IPS-NIHi7 (cell line): ENCODE measurements at regions not wholly inside any gene's neighbourhood (a gene's known extent, or its start where the extent isn't known, plus 50 kb on each side); places are given as distances from the start of the nearest gene placed in this dataset.
A peak's percentile ranks its signal among the peaks of the same experiment; 100 is the strongest.

Experiments
- DNase-seq: peaks from one replicate; pipeline ENCODE4 v3.0.0; 2012; ENCODE audit warnings: mixed read lengths; ENCODE audit errors: extremely low spot score

DNA sequence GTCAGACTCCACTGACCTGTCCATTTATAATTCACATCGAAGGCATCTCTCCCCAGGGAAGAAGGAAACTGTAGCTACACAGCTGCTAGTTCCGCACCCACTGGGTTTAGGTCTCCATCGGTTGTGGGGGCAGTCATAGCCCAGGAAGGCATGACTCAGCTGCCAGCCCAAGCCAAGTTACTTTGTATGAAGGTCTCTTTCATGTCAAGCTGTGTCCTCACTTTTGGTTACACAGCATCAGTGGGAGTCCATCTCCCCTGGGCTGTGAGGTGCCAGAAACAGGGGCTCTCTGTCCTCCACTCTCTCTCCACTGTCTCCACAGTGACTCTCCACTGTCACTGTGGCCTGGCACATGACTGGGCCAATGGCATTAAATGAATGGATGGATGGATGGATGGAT, 585.2 kb downstream of the BRD1 start:
- no peak for DNase-seq

DNA sequence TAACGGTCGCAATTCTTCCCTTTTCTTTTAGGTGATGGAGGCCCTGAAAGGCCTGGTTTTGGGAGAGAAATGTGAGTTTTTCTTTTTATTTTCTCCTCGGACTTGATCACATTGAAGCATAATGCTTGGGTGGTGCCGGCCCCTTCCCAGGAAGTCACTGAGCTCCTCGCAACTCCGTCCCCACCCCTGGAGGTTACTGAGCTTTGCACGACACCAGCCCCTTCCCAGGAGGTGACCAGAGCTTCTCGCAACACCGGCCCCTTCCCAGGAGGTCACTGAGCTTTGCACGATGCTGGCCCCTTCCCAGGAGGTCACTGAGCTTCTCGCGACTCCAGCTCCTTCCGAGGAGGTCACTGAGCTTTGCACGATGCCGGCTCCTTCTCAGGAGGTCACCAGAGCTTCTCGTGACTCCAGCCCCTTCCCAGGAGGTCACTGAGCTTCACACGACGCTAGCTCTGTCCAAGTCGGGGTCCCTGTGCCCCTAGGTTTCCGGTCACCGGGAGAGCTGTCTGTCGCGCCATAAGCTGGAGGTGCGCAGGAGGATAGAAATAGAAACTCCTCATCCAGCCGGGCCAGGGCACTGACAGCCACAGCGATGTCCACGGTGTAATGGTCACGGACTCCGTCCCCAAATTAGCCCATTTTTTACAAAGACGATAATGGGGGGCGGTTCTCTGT, 586.4 kb downstream of the BRD1 start:
- no peak for DNase-seq

DNA sequence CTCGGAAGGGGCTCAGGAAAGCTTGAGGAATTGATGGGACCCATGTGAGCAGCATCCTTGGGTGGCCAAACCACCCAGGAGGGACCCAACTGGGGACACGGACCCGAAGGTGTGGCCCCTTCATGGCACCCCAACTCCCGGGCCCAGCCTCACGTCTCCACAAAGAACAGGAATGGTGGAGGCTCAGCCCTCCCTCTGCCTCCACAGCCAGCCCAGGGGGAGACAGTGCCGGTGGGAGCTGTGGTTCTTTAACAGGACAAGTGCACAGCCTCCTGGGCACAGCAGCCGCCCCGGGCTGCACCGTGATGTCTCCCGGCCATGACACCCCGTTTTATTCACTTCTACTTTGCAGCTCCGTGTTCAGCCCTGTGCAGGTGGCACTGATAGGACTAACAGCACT, 587.2 kb downstream of the BRD1 start:
- DNase-seq: no peak

DNA sequence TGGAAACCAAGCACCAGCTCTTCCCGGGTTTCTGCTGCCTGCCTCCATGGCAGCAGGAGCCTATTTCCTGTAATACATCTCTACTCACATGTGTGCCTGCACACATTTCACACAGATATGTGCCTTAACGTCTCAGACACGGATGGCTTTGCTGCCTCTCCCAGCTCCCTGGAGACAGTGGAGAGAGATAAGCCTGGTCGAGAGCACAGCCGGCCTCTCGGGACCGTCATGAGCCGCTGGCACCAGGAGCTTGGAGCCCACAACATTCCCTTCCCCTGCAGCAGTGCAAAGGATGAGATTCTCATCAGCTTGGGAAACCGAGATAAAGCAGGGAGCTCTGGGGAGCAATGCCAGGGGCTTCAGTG, 587.7 kb downstream of the BRD1 start:
- DNase-seq: no peak

DNA sequence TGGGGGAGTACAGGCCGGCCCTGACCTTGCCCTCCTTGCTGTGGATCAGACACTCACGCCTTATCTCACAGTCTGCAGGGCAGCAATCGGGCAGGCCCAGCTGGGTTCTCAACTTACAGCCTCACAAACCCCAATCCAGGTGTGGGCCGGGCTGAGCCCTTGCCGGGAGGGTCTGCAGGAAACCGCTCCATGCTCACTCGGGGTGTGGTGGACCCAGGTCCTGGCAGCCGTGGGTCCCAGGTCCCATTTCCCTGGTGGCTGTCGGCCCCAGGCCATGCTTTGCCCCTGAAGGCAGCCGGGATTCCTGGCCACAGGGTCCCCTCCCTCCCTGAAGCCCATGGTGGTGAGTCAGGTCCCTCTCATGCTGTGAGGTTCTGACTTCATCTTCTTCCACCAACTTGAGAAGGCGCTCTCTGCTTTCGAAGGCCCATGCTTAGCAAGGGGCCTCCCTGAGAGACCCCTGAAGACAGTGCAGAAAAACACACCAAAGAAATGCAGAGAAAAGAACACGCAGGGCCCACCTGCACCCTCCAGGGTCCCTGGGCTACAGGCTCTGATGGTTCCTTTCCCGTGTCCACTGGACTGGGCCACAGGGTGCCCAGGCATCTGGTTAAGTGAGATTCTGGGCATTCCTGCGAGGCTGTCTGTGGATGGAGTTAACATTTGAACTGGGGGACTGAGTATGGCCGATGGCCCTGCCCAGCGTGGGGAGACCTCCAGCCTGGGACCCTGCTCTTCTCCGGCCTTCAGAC, 588.2 kb downstream of the BRD1 start:
- no peak for DNase-seq

DNA sequence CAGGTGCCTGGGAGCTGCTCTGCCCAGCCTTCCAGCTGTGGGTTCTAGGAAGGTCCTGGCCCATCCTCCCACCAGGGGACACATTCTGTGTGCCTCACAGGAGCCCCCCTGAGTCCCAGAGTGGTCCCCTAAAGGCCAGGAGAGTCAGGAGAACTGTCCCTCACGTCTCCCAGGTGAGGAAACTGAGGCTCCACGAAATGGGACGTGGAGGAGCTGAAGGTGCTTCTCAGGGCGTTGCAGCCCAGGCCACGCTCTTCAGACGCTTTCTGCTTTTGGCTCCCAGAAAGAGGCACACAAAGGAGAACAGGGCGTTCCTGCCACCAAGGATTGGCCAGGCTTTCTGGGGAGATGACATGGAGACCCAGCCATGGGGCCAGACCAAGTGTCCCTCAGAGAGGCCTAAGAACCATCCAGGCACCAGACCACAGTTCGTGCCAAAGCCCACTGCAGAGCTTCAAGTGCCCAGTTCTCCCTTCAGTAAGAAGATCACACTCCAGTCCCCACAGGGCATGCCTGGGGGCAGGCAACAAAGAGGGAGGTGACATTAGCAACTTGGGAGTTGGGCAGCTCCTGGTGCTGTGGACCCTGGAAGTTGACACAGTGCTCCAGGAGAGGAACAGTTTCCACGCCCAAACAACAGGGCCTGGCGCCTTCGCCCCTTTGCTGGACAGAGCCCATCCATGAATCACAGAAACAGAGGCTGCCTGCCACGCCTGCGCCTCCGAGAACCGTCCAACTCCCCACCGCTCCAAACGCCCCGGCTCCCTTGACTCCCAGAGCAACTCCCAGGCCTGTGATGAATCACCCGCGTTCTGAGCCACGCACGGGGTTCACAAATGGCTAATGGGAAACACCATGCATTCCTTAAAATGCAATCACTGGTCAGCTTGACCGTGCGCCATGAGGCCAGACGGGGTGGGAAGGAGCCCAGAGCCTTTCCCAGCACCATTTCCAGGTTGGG, 589.2 kb downstream of the BRD1 start:
- DNase-seq: no peak

DNA sequence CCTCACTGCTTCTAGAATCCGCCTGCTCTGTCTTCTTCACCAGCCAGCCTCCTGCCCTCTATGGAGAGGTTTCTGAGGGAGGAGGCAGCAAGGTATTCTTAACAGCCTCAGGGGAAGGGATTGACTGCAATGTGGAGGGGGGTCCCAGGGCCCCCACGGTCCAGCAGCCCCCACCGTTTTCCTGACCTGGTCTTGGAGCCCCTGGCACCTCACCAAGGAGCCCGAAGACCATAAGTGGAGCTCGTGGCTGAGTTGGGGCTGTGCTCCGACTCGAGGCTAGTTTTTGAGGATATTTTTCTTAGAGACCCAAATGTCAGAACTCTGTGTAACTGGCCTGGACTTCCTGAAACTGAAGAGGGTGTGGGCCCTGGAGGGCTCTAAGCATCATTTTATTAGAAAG, 590.0 kb downstream of the BRD1 start:
- DNase-seq: no peak

DNA sequence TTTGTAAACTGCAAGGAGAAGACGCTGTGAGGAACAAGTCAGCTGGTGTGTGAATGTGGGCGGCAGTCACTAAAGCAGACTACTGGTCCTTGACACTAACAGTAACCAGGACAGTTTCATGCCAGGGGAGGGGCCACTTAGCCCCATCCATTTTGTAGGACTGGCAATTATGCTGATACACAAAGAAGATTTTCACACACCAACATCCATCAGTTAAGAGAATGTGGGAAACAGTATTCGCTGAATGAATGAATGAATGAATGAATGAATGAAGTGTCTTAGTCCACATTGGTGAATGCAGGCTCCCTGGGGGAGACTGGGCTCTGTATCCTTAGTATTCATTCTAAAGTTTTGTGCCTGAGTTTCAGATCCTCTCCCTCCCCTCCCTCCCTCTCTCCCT, 590.4 kb downstream of the BRD1 start:
- DNase-seq: no peak

DNA sequence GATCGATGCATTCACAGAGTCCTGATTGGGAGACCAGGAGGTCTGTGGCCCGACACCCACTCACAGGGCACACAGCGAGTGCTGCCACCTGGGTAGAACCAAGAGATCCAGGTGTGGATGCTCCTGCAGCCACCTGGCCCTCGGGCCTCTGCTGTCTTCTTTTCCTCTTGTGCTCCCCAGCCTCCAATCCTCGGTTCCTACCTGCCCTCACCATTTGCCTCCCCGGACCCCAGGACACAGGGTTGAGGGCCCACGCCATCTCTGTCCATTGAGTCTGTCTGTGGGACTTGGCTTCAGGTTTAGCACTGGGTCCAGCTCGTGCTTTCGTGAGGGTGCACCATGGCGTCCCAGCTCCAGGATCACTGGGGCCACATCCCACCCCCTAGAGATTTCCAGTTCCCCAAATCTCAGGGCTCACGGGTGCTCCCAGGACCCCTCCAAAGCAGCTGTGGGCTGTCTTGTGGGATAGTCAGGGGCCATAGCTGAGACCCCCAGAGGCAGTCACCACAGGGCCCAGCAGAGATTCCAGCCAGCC, 591.1 kb downstream of the BRD1 start:
- DNase-seq: no peak

DNA sequence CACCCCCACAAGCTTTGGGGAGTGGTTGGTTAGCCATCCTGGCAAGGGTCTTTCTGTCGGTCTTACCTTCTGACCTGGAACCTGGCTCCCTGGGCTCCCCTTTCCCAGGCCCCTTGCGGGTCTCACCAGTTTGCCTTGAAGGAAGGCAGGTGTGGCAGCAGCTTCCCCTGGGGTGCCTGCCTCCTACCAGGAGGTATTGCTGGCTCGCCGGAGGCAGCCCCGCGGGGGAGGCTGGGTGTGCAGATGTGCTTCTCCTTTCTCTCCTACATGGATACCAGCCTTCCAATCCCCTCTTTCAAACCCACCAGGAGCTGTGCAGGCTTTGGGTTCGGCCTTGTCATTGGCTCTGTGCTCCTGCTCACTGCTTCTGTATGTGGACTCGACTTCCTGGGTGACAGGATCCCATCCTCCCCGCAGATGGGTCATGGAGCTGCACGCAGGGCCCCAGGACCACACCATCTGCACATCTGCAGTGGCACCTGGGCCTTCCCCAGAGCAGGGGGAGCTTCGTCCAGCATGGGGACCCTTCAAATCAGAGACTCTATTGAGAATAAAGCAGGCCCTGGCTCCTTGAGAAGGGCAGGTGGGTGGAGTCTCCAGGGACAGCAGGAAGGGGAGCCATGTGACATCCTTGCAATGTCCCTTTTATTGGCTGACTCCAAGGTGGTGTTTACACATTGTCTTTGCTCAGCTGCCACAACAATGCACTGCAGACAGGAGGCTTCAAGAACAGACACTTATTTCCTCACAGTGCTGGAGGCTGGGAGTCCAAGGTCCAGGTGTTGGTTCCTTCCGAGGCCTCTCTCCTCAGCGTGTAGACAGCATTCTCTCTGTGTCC, 592.0 kb downstream of the BRD1 start:
- peak; percentile 49 for DNase-seq

DNA sequence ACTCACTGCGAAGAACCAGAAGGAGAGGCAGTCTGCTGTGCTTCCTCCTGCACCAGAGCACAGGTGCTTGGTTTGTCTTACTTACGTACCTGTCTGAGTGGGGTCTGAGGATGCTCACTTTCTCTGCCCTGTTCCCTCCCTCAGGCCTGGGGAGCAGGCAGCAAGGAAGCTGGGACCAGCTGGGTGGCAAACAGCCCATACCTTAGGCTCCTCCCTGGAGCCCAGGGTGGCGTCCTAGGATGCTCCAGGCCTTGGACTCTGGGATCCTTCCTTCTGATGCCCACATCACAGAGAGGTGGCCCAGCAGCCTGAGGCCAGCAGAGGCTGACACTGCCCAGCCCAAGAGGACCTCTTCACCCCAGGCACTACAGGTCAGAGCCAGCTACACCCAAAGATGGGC, 593.2 kb downstream of the BRD1 start:
- DNase-seq: no peak

DNA sequence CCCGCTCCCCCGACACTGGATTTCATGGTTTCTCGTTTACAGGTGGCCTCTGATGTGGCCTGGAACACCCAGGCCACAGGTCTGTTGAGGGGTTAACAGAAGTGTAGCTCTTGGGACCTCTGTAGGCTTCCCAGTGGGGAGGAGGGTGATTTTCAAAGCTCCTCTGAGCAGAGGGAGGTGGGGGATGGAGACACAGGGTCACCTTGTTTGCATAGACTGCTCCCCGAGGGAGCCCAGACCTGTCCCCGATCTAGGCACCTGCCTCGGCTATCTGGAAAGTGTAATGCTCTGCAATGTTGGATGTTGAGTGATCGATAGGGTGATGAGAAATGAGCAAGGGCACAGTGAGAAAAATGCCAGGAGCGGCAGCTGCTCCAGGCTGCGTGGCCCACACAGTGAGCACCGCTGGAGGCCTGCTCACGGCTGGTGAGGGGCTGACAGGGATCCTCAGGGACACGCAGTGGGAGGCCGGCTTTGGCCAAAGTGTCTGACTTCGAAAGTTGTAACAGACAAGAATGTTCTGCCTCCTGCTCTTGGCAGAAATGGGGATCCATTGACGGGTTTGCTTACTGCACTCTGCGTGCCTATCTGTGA, 594.1 kb downstream of the BRD1 start:
- no peak for DNase-seq

DNA sequence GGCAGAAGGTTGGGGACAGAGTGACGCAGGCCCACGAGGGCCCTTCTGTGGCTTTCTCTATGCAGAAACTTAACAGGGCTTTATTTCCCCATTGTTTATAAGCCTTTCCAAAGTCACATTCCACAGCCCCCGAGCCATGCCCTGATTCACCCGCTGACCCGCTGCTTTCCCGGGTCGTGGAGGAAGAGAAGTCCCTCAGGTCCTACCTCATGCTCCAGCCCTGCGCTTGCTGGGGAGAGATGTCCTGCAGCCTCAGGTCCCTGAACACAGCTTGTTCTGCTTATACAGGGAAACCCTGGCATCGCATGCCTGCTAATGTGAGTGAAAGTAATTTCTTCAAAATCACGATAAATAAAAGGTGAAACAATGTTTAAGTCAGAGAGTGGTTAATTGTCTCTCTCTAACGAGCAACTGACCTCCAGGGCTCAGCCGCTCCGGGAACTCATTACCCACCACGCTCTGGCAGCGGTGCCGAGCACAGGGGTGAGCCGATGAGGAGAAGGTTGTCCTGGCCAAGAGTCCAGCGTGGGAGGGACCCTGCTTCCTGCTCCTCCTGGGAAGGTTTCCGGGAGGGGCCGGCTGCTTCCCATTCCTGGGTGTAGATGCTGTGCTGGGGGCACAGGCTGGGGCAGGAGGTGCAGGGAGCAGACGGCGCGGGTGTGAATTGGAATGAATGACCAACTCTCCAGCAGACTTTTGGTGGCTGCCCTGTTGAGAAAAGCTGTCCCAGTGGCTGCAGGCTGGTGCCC, 595.2 kb downstream of the BRD1 start:
- no peak for DNase-seq

DNA sequence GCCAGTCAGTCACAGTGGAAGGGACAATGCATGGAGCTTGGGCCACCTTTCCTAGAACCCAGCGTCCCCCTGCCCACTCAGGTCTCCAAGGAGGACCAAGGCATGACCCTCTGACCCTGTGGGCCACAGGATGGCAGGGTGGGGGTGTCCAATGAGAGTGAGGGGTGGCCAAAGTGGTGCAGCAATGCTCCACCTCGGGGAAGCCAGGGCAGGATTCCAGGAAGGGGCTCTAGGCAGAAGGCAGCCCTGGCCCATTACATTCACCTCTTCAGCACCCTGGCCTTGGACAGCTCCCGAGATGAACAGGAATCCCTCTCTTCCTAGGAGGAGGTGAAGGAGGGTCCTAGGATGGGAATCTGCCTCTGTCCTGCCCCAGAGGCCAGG, 597.5 kb downstream of the BRD1 start:
- DNase-seq: peak; percentile 82

DNA sequence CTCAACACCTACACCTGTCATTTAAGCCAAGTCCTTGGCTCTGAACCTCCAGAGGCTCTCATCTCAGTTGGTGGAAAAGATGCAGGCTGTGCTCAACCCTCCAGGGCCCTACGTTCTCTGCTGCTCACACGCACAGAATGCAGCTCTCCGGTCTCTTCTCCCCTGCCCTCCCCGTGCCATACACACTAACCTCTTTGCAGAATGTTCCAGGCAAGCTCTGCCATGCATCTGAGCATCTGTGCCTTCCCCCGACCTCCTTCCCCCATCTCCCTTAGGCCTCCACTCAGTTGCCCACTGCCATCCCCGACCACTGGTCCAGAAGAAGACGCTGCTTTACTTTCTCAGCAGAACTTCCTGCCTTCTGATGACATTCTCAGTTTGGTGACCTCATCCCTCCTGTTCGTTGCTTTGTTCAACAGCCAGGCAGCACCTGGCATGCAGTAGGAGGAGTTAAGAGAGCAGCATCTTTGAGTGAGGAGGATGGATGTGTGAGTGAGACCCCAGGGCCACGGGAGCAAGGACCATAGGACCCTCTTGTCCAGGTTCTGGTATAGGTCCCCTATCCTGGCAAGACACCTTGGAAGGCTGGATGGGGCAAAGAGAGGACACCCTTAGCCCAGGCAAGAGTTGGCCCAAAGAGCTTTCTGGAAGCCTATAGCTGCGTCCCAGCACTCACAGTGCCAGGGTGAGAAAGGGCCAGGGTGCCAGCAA, 598.0 kb downstream of the BRD1 start:
- no peak for DNase-seq

DNA sequence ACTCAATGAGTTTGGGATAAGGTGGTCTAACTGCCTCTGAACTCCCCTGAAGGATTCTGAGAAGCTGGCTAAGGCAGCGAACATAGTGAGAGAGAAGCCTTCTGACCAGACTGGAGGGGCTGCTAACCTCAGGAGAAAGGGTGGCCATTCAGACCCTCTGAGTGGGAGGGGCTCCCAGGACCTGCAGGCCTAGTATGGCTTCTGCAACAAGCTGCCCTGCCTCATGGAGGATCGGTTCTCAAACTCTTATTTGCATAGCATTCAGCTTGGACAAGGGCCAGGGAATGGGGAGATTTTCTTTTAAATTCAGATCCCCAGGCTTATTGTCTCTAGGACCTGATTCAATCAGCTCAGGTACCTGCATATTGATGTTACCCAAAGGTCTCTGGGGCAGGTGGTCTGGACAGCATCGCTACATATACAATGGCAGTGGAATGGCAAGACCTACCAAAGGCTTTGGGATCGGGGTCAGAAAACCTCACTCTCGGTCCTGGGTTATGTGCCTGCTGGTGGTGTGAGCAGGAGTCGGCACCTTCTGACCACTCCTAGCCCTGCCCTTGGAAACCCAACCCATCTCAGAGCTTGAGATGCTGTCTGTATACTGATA, 599.1 kb downstream of the BRD1 start:
- DNase-seq: no peak

DNA sequence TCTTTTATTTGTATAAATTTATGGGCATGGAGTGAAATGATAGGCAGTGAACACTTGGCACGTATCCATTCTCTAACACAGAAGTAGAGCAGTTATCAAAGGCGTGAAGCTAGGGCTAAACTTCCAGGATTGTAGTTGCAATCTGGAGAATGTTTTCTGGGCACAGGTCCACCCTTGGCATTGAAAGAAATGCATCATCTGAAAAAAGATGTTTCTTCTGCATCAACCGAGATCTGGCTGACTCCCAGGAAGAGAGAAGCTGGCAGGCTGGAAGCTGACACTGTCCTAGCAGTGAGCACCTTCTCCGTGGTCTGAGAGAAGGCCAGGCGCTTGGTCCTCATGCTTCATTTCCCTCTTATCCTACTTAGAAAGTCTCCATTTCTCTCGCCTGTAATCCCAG, 600.0 kb downstream of the BRD1 start:
- no peak for DNase-seq

DNA sequence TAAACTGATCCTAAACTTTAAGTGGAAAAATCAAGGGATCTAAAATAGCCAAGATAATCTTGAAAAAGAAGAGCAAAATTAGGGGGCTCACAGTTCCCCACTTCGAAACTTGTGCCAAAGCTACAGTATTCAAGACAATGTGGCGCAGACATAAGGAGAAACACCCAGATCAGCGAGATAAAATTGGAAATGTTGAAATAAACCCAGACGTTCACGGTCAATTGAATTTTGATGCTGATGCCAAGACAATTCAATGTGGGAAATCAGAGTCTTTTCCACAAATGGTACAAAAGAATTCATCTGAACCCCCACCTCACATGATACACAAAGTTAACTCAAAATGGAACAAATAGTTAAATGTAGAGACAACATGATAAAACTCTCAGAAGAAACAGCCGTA, 601.6 kb downstream of the BRD1 start:
- no peak for DNase-seq

DNA sequence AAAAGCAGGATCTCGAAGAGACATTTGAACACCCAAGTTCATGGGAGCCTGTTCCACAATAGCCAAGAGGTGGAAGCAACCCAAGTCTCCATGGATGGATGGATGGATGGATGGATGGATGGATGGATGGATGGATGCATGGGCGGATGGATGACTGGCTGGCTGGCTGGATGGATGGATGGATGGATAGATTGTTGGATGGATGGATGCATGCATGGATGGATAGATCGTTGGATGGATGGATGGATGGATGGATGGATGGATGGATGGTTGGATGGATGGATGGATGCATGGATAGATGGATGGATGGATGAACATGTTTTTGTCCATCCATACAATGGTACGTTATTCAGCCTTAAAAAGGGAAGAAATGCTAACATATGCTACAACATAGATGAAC, 603.4 kb downstream of the BRD1 start:
- DNase-seq: no peak
